ENCODE measurements at regions not wholly inside any gene's neighbourhood (a gene's known extent, or its start where the extent isn't known, plus 50 kb on each side); places are given as distances from the start of the nearest gene placed in this dataset.

- TF ChIP-seq, protein P1, sequence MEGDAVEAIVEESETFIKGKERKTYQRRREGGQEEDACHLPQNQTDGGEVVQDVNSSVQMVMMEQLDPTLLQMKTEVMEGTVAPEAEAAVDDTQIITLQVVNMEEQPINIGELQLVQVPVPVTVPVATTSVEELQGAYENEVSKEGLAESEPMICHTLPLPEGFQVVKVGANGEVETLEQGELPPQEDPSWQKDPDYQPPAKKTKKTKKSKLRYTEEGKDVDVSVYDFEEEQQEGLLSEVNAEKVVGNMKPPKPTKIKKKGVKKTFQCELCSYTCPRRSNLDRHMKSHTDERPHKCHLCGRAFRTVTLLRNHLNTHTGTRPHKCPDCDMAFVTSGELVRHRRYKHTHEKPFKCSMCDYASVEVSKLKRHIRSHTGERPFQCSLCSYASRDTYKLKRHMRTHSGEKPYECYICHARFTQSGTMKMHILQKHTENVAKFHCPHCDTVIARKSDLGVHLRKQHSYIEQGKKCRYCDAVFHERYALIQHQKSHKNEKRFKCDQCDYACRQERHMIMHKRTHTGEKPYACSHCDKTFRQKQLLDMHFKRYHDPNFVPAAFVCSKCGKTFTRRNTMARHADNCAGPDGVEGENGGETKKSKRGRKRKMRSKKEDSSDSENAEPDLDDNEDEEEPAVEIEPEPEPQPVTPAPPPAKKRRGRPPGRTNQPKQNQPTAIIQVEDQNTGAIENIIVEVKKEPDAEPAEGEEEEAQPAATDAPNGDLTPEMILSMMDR (IDR thresholded peaks at IDR 0.05; ENCODE audit: borderline replicate concordance, extremely low read depth, low read length, poor library complexity, severe bottlenecking): no peak
- TF ChIP-seq EZH2 (IDR thresholded peaks at IDR 0.05; ENCODE audit: borderline replicate concordance, low read depth, low read length, severe bottlenecking): no peak
These were observed 103.2 kb downstream of the INHBB start for GRCh38 chr2:120448961-120449810.
